Transverse colon (tissue), 4 donors: ENCODE measurements at regions not wholly inside any gene's neighbourhood (a gene's known extent, or its start where the extent isn't known, plus 50 kb on each side); places are given as distances from the start of the nearest gene placed in this dataset.

ENCODE experiments used
- DNase-seq: peaks from one replicate; pipeline ENCODE4 v3.0.0-alpha.2; 2019
- H3K27ac ChIP-seq, 4 donors: fragments of 200-600 bp; sonication (generic); 2 replicates each; pipeline ENCODE4 v1.5.1; 2016 to 2018; ENCODE audit warnings: inconsistent platforms in 4 of 4
- H3K27me3 ChIP-seq: fragments of 200-600 bp; sonication (generic); 2 replicates; pipeline ENCODE4 v1.5.1; 2017; ENCODE audit warnings: inconsistent platforms
- H3K36me3 ChIP-seq, 4 donors: fragments of 200-600 bp; sonication (generic); 2 replicates each; pipeline ENCODE4 v1.5.1; 2017 to 2019; ENCODE audit warnings: inconsistent platforms in 4 of 4
- H3K4me1 ChIP-seq, 4 donors: fragments of 200-600 bp; sonication (generic); 2 replicates each; pipeline ENCODE4 v1.5.1; 2017 to 2020; ENCODE audit warnings: inconsistent platforms in 4 of 4
- H3K4me3 ChIP-seq, 4 donors: fragments of 200-600 bp; sonication (generic); 1 replicate in 1 of 4; 2 replicates in 3 of 4; pipeline versions ENCODE4 v1.5.1 to v1.6.1; 2017 to 2019; ENCODE audit warnings: inconsistent platforms in 4 of 4
- H3K9me3 ChIP-seq, 2 donors: fragments of 200-600 bp; sonication (generic); 2 replicates each; pipeline ENCODE4 v1.5.1; 2017 to 2019; ENCODE audit warnings: inconsistent platforms in 2 of 2
- CTCF ChIP-seq, 5 experiments: fragments of 200-600 bp in 3 of 5; fragments of 450-650 bp in 2 of 5; sonication (generic) in 3 of 5; IDR thresholded peaks; 1 replicate in 2 of 5; 2 replicates in 3 of 5; pipeline ENCODE4 v1.5.1; 2016 to 2017; ENCODE audit warnings: antibody characterized with exemption in 5 of 5, inconsistent platforms in 3 of 5, mild to moderate bottlenecking in 2 of 5, moderate library complexity in 1 of 5
- EP300 ChIP-seq: sonication (generic); formaldehyde crosslinking; IDR thresholded peaks from one replicate; pipeline ENCODE4 v1.6.1; 2017; ENCODE audit warnings: antibody characterized with exemption, low read depth
- POLR2A ChIP-seq: fragments of 450-650 bp; IDR thresholded peaks from one replicate; pipeline ENCODE4 v1.6.1; 2016; ENCODE audit warnings: antibody characterized with exemption, mild to moderate bottlenecking, moderate library complexity
- POLR2AphosphoS5 ChIP-seq, 3 donors: sonication (generic); formaldehyde crosslinking; IDR thresholded peaks; one replicate each; pipeline ENCODE4 v1.6.1; 2016; ENCODE audit warnings: antibody characterized with exemption in 3 of 3
- WGBS, 2 donors: methylation state at CpG; one replicate each; pipeline ENCODE4 v1.1.5; 2018; ENCODE audit warnings: low coverage in 1 of 2; 5-methylcytosine and 5-hydroxymethylcytosine counted together
- in situ Hi-C, 4 donors: fragments of 200-750 bp; cut with MboI; loops; one replicate each; pipeline versions ENCODE4 v1.15.0 to v1.15.1; 2017; ENCODE audit warnings: low sequenced_read_pairs in 3 of 4, low pct_ligation_motif_present in 1 of 4, low pct_unique_long_range_greater_than_20kb in 1 of 4
- intact Hi-C: fragments of 100-400 bp; cut with DNase I; formaldehyde crosslinking; loops from one replicate; pipeline ENCODE4 v1.15.1; 2023; ENCODE audit warnings: low total_unique reads

- H3K36me3 ChIP-seq, result no peaks in the 10 kb centered on the region
- no peak overlapping the region for H3K4me3 ChIP-seq
- in situ Hi-C loops (no loop called here), intact Hi-C loops (no loop called here)
- WGBS, 2 donors, result 79 to 80% methylated on average over 1 to 2 of the region's 2 CpGs
- no peaks in the 10 kb centered on the region for H3K27me3 ChIP-seq
- peaks cover 0 to 4% (median under 1%) of the 10 kb centered on the region in 4 donors for H3K4me1 ChIP-seq
- no peaks in the 10 kb centered on the region for H3K9me3 ChIP-seq
- peak overlapping the region in 1 of 4 donors; percentile 5 for H3K27ac ChIP-seq
- no peak for DNase-seq
- TF ChIP-seq POLR2A (no peak), CTCF (IDR thresholded peaks at IDR 0.05) (no peak), EP300 (no peak), POLR2AphosphoS5 (IDR thresholded peaks at IDR 0.05) (no peak)
Measured at GRCh38 chr6:154596701-154597100, 86.2 kb upstream of the CNKSR3 start.

- Histone ChIP-seq H3K27me3 (no peaks in the 10 kb centered on the region), H3K4me1 (no peaks in the 10 kb centered on the region), H3K27ac (no peak overlapping the region), H3K36me3 (no peaks in the 10 kb centered on the region), H3K4me3 (no peak overlapping the region), H3K9me3 (no peaks in the 10 kb centered on the region)
- 60 to 90% methylated on average over 1 to 6 of the region's 6 CpGs for WGBS, 2 donors
- intact Hi-C loops, result no loop called here
- no peak for DNase-seq
- TF ChIP-seq CTCF (IDR thresholded peaks at IDR 0.05) (no peak), EP300 (no peak), POLR2AphosphoS5 (IDR thresholded peaks at IDR 0.05) (no peak), POLR2A (no peak)
- in situ Hi-C loops, result no loop called here
Measured at GRCh38 chr6:154598399-154598798, 87.9 kb upstream of the CNKSR3 start.

- WGBS, 2 donors, result 69 to 79% methylated on average over 5 of the region's 5 CpGs
- Histone ChIP-seq H3K27me3 (no peaks in the 10 kb centered on the region), H3K4me1 (no peaks in the 10 kb centered on the region), H3K4me3 (no peak overlapping the region), H3K27ac (no peak overlapping the region), H3K9me3 (no peaks in the 10 kb centered on the region), H3K36me3 (no peaks in the 10 kb centered on the region)
- no peak for DNase-seq
- intact Hi-C loops (no loop called here), in situ Hi-C loops (no loop called here)
- no peak for TF ChIP-seq POLR2AphosphoS5 (IDR thresholded peaks at IDR 0.05)
- TF ChIP-seq EP300, result no peak
- no peak for TF ChIP-seq CTCF (IDR thresholded peaks at IDR 0.05)
- TF ChIP-seq POLR2A, result no peak
Measured at GRCh38 chr6:154602296-154602695, 91.8 kb upstream of the CNKSR3 start.

GRCh38 chr6:154602708-154603107 is 92.2 kb upstream of the CNKSR3 start:
- H3K27ac ChIP-seq, result no peak overlapping the region
- no peaks in the 10 kb centered on the region for H3K27me3 ChIP-seq
- no peak overlapping the region for H3K4me3 ChIP-seq
- WGBS, 2 donors, result 67 to 79% methylated on average over 2 of the region's 2 CpGs
- no peaks in the 10 kb centered on the region for H3K9me3 ChIP-seq
- in situ Hi-C loops (no loop called here), intact Hi-C loops (no loop called here)
- no peak for TF ChIP-seq EP300
- TF ChIP-seq POLR2A, result no peak
- no peak for TF ChIP-seq POLR2AphosphoS5 (IDR thresholded peaks at IDR 0.05)
- H3K4me1 ChIP-seq, result no peaks in the 10 kb centered on the region
- H3K36me3 ChIP-seq, result no peaks in the 10 kb centered on the region
- no peak for DNase-seq

GRCh38 chr6:154604119-154604518 is 93.6 kb upstream of the CNKSR3 start:
- H3K27me3 ChIP-seq, result no peaks in the 10 kb centered on the region
- in situ Hi-C loops, result no loop called here
- H3K9me3 ChIP-seq, result no peaks in the 10 kb centered on the region
- H3K36me3 ChIP-seq, result no peaks in the 10 kb centered on the region
- no peak for DNase-seq
- 80% methylated on average over 8 of the region's 8 CpGs; no CpG with 5 or more reads in 1 of the 2 donors for WGBS, 2 donors
- H3K27ac ChIP-seq, result no peak overlapping the region
- H3K4me3 ChIP-seq, result no peak overlapping the region
- H3K4me1 ChIP-seq, result no peaks in the 10 kb centered on the region
- intact Hi-C loops, result no loop called here
- TF ChIP-seq POLR2A (no peak), POLR2AphosphoS5 (IDR thresholded peaks at IDR 0.05) (no peak), CTCF (IDR thresholded peaks at IDR 0.05) (no peak), EP300 (no peak)
